HCT116 (cell line): ENCODE measurements at regions not wholly inside any gene's neighbourhood (a gene's known extent, or its start where the extent isn't known, plus 50 kb on each side); places are given as distances from the start of the nearest gene placed in this dataset.

Experiments
- ATAC-seq: fragments of 200-7000 bp; cut with Tn5 transposase; 2 replicates; pipeline ENCODE4 v1.9.1; 2020; ENCODE audit warnings: mild to moderate bottlenecking, moderate library complexity
- BruUV-seq: library from RNA; stranded (reverse); fragments of 400-500 nt; replicated peaks from 2 replicates; lab custom pipeline; 2021; lab: Mats Ljungman, UMichigan
- CTCF ChIA-PET: fragments of 300-600 bp; sonication (Branson Sonifier 250); formaldehyde crosslinking; loops from one replicate; lab custom pipeline; 2021; ENCODE audit warnings: antibody characterized with exemption; lab: Charles Lee
- POLR2A ChIA-PET: fragments of 300-600, 350-600 bp; sonication (Branson Sonifier 250); formaldehyde crosslinking; loops from one replicate; lab custom pipeline; 2021; ENCODE audit warnings: antibody characterized with exemption; lab: Charles Lee
- RAD21 ChIA-PET, 2 experiments: fragments of 300-600 bp; sonication (Branson Sonifier 250); formaldehyde crosslinking; loops; one replicate each; lab custom pipeline; 2023; ENCODE audit warnings: low total read pairs in 2 of 2; ENCODE audit not compliant: uncharacterized antibody in 2 of 2, unreplicated experiment in 2 of 2, low non-redundant PET in 1 of 2; lab: Charles Lee
- DNase-seq: peaks from one replicate; pipeline ENCODE4 v3.0.0-alpha.2; 2010; ENCODE audit warnings: low read depth, low spot score
- H2AFZ ChIP-seq: fragments of 200-600 bp; shearing (Covaris generic), sonication (generic); 2 replicates; pipeline ENCODE4 v1.6.1; 2017; ENCODE audit warnings: low read depth, mixed run types, mixed read lengths, antibody characterized with exemption, low read length; ENCODE audit not compliant: poor library complexity, severe bottlenecking
- H3K27ac ChIP-seq: 2 replicates; pipeline ENCODE4 v1.5.1; 2012; ENCODE audit warnings: low read depth, low read length
- H3K27me3 ChIP-seq: fragments of 200-600 bp; sonication (generic); 2 replicates; pipeline ENCODE4 v1.6.1; 2016; ENCODE audit warnings: mixed run types, low read length, mixed read lengths; ENCODE audit not compliant: insufficient read depth
- H3K36me3 ChIP-seq, 2 experiments: fragments of 200-500 bp in 1 of 2; fragments of 200-600 bp in 1 of 2; sonication (Bioruptor generic) in 1 of 2; sonication (generic) in 1 of 2; 2 replicates each; pipeline versions ENCODE4 v1.5.1 to v1.6.1; 2014 to 2016; ENCODE audit warnings: low read length in 2 of 2, inconsistent platforms in 1 of 2, mixed read lengths in 1 of 2, mixed run types in 1 of 2; ENCODE audit not compliant: insufficient read depth in 2 of 2, control insufficient read depth in 1 of 2
- H3K4me1 ChIP-seq, 2 experiments: fragments of 200-600 bp in 1 of 2; sonication (generic) in 1 of 2; 2 replicates each; pipeline versions ENCODE4 v1.5.1 to v1.6.1; 2012 to 2017; ENCODE audit warnings: low read length in 2 of 2, inconsistent platforms in 1 of 2, mild to moderate bottlenecking in 1 of 2, mixed read lengths in 1 of 2, mixed run types in 1 of 2, moderate library complexity in 1 of 2; ENCODE audit not compliant: insufficient read depth in 2 of 2, control insufficient read depth in 1 of 2
- H3K4me2 ChIP-seq: fragments of 200-600 bp; sonication (generic); 2 replicates; pipeline ENCODE4 v1.6.1; 2017; ENCODE audit warnings: mixed run types, low read length, mixed read lengths
- H3K4me3 ChIP-seq, 2 experiments: fragments of 200-600 bp in 1 of 2; sonication (generic) in 1 of 2; replicated peaks in 1 of 2; 2 replicates each; pipeline ENCODE4 v1.5.1; 2011 to 2016; ENCODE audit warnings: low read length in 2 of 2, control low read depth in 1 of 2, low read depth in 1 of 2, mild to moderate bottlenecking in 1 of 2, mixed read lengths in 1 of 2, mixed run types in 1 of 2
- H3K79me2 ChIP-seq: fragments of 200-600 bp; sonication (generic); 2 replicates; pipeline ENCODE4 v1.6.1; 2017; ENCODE audit warnings: mild to moderate bottlenecking, mixed run types, low read length, moderate library complexity, mixed read lengths; ENCODE audit not compliant: insufficient read depth
- H3K9ac ChIP-seq: fragments of 200-600 bp; sonication (generic); 2 replicates; pipeline ENCODE4 v1.6.1; 2016; ENCODE audit warnings: low read length, mixed read lengths
- H3K9me2 ChIP-seq: fragments of 200-600 bp; sonication (generic), shearing (Covaris generic); 2 replicates; pipeline ENCODE4 v1.6.1; 2017; ENCODE audit warnings: mixed run types, mild to moderate bottlenecking, moderate library complexity; ENCODE audit not compliant: insufficient read depth
- H3K9me3 ChIP-seq, 2 experiments: fragments of 200-500 bp in 1 of 2; fragments of 200-600 bp in 1 of 2; sonication (Bioruptor generic) in 1 of 2; sonication (generic) in 1 of 2; 2 replicates each; pipeline ENCODE4 v1.6.1; 2014 to 2017; ENCODE audit warnings: low read length in 2 of 2, mixed read lengths in 2 of 2, inconsistent platforms in 1 of 2, low read depth in 1 of 2, mild to moderate bottlenecking in 1 of 2, mixed run types in 1 of 2, moderate library complexity in 1 of 2; ENCODE audit not compliant: control insufficient read depth in 1 of 2, insufficient read depth in 1 of 2
- H4K20me1 ChIP-seq: fragments of 200-600 bp; sonication (generic), shearing (Covaris generic); 2 replicates; pipeline ENCODE4 v1.6.1; 2017; ENCODE audit warnings: mixed run types, mild to moderate bottlenecking, moderate library complexity; ENCODE audit not compliant: insufficient read depth
- ATF3 ChIP-seq: IDR thresholded peaks from 2 replicates; pipeline ENCODE4 v1.6.1; 2012
- CBX3 ChIP-seq: IDR thresholded peaks from 2 replicates; pipeline ENCODE4 v1.6.1; 2012; ENCODE audit warnings: low read depth
- CEBPB ChIP-seq: IDR thresholded peaks from 2 replicates; pipeline ENCODE4 v1.6.1; 2012; ENCODE audit warnings: low read depth
- CTCF ChIP-seq, 3 experiments: fragments of 200-600 bp in 1 of 3; sonication (generic) in 1 of 3; IDR thresholded peaks in 2 of 3; conservative IDR thresholded peaks in 1 of 3; 2 replicates each; pipeline ENCODE4 v1.5.1; 2012 to 2017; ENCODE audit warnings: low read depth in 2 of 3, low read length in 2 of 3, antibody characterized with exemption in 1 of 3, borderline replicate concordance in 1 of 3, control low read depth in 1 of 3, mild to moderate bottlenecking in 1 of 3, mixed read lengths in 1 of 3, mixed run types in 1 of 3, moderate library complexity in 1 of 3; ENCODE audit not compliant: insufficient read depth in 1 of 3
- EGR1 ChIP-seq: IDR thresholded peaks from 2 replicates; pipeline ENCODE4 v1.6.1; 2012; ENCODE audit warnings: low read depth
- EZH2phosphoT487 ChIP-seq: fragments of 200-600 bp; IDR thresholded peaks from 2 replicates; pipeline ENCODE4 v1.6.1; 2018; ENCODE audit warnings: antibody characterized with exemption, borderline replicate concordance
- FOSL1 ChIP-seq: IDR thresholded peaks from 2 replicates; pipeline ENCODE4 v1.6.1; 2012; ENCODE audit warnings: low read depth
- MAX ChIP-seq: IDR thresholded peaks from 2 replicates; pipeline ENCODE4 v1.6.1; 2012
- POLR2A ChIP-seq: IDR thresholded peaks from 2 replicates; pipeline ENCODE4 v1.7.0; 2011; ENCODE audit warnings: borderline replicate concordance; ENCODE audit not compliant: insufficient read depth, insufficient read length; ENCODE audit errors: extremely low read depth
- POLR2AphosphoS5 ChIP-seq: IDR thresholded peaks from 2 replicates; pipeline ENCODE4 v1.6.1; 2011; ENCODE audit warnings: mild to moderate bottlenecking, low read depth, low read length, moderate library complexity
- REST ChIP-seq: IDR thresholded peaks from 2 replicates; pipeline ENCODE4 v1.6.1; 2012; ENCODE audit warnings: low read depth
- SP1 ChIP-seq: IDR thresholded peaks from 2 replicates; pipeline ENCODE4 v1.6.1; 2012; ENCODE audit warnings: low read depth
- YY1 ChIP-seq: IDR thresholded peaks from 2 replicates; pipeline ENCODE4 v1.6.1; 2011; ENCODE audit warnings: low read length, low read depth, moderate library complexity, mild to moderate bottlenecking; ENCODE audit not compliant: insufficient replicate concordance; ENCODE audit errors: extremely low read depth
- ZBTB33 ChIP-seq: IDR thresholded peaks from 2 replicates; pipeline ENCODE4 v1.6.1; 2011; ENCODE audit warnings: mild to moderate bottlenecking, low read length, moderate library complexity; ENCODE audit not compliant: insufficient replicate concordance; ENCODE audit errors: extremely low read depth
- ZFX ChIP-seq: fragments of 450-650 bp; IDR thresholded peaks from 2 replicates; pipeline ENCODE4 v1.6.1; 2017
- ZNF274 ChIP-seq: fragments of 200-500 bp; sonication (Bioruptor generic); IDR thresholded peaks from 2 replicates; pipeline ENCODE4 v1.6.1; 2014; ENCODE audit warnings: mild to moderate bottlenecking, low read depth, low read length, inconsistent platforms
- intact Hi-C: fragments of 100-400 bp; cut with micrococcal nuclease; formaldehyde crosslinking; loops from 2 replicates; pipeline ENCODE4 v1.10.0; 2022

GRCh38 chr2:56456791-56457190 is 273.0 kb downstream of the CCDC85A start:
- intact Hi-C loops = no loop called here

More at GRCh38 chr2:56456791-56457190, 273.0 kb downstream of the CCDC85A start:
- H3K79me2 ChIP-seq = no peaks in the 10 kb centered on the region
- H3K27me3 ChIP-seq = no peaks in the 10 kb centered on the region
- DNase-seq (no peak), ATAC-seq (no peak)
- H3K36me3 ChIP-seq = no peaks in the 10 kb centered on the region
- H3K4me1 ChIP-seq = no peaks in the 10 kb centered on the region
- ChIA-PET CTCF (no interaction called here), RAD21 (no interaction called here), POLR2A (no interaction called here)
- no peak overlapping the region for H3K4me3 ChIP-seq
- H3K27ac ChIP-seq = no peak overlapping the region
- BruUV-seq = no TSS peak
- H3K4me2 ChIP-seq = no peak overlapping the region
- TF ChIP-seq ZBTB33 (no peak), FOSL1 (no peak), POLR2A (no peak), CTCF (IDR thresholded peaks at IDR 0.05 in 2 of 3, conservative IDR thresholded peaks at IDR 0.05 in 1 of 3; ENCODE audit: borderline replicate concordance in 1 of 3, insufficient read depth in 1 of 3, low read depth in 2 of 3, low read length in 2 of 3) (no peak), ATF3 (no peak), REST (no peak), CEBPB (no peak), POLR2AphosphoS5 (no peak), EZH2phosphoT487 (no peak), EGR1 (no peak), SP1 (no peak), MAX (no peak), CBX3 (no peak), ZNF274 (no peak), YY1 (no peak), ZFX (no peak)
- H4K20me1 ChIP-seq = no peaks in the 10 kb centered on the region
- no peaks in the 10 kb centered on the region for H3K9me3 ChIP-seq
- H2AFZ ChIP-seq = no peak overlapping the region
- H3K9me2 ChIP-seq = no peaks in the 10 kb centered on the region
- H3K9ac ChIP-seq = no peak overlapping the region
